Activated T-cell treated with anti-CD3 and anti-CD28 coated beads, Interleukin-2, amount 50 U/mL, for 4 hours (primary cell): ENCODE measurements at regions not wholly inside any gene's neighbourhood (a gene's known extent, or its start where the extent isn't known, plus 50 kb on each side); places are given as distances from the start of the nearest gene placed in this dataset.

Experiments used
- ATAC-seq, 2 donors: fragments of 200-7000 bp; cut with Tn5 transposase; one replicate each; pipeline ENCODE4 v1.10.0; 2021
- DNase-seq: peaks from one replicate; pipeline ENCODE4 v3.0.0-alpha.2; 2020
- H3K27me3 Mint-ChIP-seq: one replicate; pipeline ENCODE4 v1.8.0; 2021; ENCODE audit warnings: low read depth, mixed read lengths
- H3K36me3 Mint-ChIP-seq: one replicate; pipeline ENCODE4 v1.8.0; 2022; ENCODE audit warnings: mixed read lengths; ENCODE audit not compliant: insufficient read depth
- H3K4me1 Mint-ChIP-seq: one replicate; pipeline ENCODE4 v1.8.0; 2021; ENCODE audit warnings: low read depth, mixed read lengths
- H3K4me3 Mint-ChIP-seq: one replicate; pipeline ENCODE4 v1.8.0; 2021; ENCODE audit warnings: mild to moderate bottlenecking, moderate library complexity, mixed read lengths
- H3K9me3 Mint-ChIP-seq: one replicate; pipeline ENCODE4 v1.8.0; 2021; ENCODE audit warnings: mixed read lengths

- H3K36me3 Mint-ChIP-seq, result no peaks in the 10 kb centered on the region
- no peaks in the 10 kb centered on the region for H3K9me3 Mint-ChIP-seq
- H3K4me3 Mint-ChIP-seq, result no peak overlapping the region
- no peaks in the 10 kb centered on the region for H3K4me1 Mint-ChIP-seq
- H3K27me3 Mint-ChIP-seq, result no peaks in the 10 kb centered on the region
- ATAC-seq (no peak), DNase-seq (no peak)
Measured at GRCh38 chr2:14552818-14553217, 79.7 kb upstream of the LRATD1 start.

GRCh38 chr2:14554849-14555545, 77.5 kb upstream of the LRATD1 start:
- no peaks in the 10 kb centered on the region for H3K27me3 Mint-ChIP-seq
- no peak for ATAC-seq
- no peak overlapping the region for H3K4me3 Mint-ChIP-seq
- no peaks in the 10 kb centered on the region for H3K36me3 Mint-ChIP-seq
- no peaks in the 10 kb centered on the region for H3K4me1 Mint-ChIP-seq
- H3K9me3 Mint-ChIP-seq, result no peaks in the 10 kb centered on the region
- DNase-seq, result no peak

- no peaks in the 10 kb centered on the region for H3K9me3 Mint-ChIP-seq
- H3K4me3 Mint-ChIP-seq, result no peak overlapping the region
- ATAC-seq (no peak), DNase-seq (no peak)
- H3K4me1 Mint-ChIP-seq, result no peaks in the 10 kb centered on the region
- H3K36me3 Mint-ChIP-seq, result no peaks in the 10 kb centered on the region
- H3K27me3 Mint-ChIP-seq, result no peaks in the 10 kb centered on the region
Measured at GRCh38 chr2:14557111-14557510, 75.4 kb upstream of the LRATD1 start.

DNA sequence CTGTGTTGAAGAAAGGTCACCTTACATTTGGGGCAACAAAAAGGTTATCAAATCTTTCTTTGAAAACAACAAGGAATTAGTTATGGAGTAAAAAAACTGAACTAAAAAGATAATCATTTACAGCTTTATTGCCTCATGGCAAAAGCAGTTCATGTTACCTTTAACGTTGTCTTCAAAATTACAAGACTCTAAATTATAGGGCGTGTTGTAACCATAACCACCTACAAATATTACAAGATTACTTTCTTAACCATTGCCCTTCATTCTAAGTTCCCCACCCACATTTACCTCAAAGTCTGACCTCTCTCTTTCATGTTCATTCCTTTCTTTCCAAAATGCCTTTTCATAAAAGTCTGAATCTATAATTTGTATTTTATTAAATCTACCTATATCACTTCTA, 74.6 kb upstream of the LRATD1 start:
- Mint-ChIP-seq H3K4me3 (no peak overlapping the region), H3K27me3 (no peaks in the 10 kb centered on the region), H3K9me3 (no peaks in the 10 kb centered on the region), H3K4me1 (no peaks in the 10 kb centered on the region), H3K36me3 (no peaks in the 10 kb centered on the region)
- DNase-seq, result no peak
- ATAC-seq, result no peak

DNA sequence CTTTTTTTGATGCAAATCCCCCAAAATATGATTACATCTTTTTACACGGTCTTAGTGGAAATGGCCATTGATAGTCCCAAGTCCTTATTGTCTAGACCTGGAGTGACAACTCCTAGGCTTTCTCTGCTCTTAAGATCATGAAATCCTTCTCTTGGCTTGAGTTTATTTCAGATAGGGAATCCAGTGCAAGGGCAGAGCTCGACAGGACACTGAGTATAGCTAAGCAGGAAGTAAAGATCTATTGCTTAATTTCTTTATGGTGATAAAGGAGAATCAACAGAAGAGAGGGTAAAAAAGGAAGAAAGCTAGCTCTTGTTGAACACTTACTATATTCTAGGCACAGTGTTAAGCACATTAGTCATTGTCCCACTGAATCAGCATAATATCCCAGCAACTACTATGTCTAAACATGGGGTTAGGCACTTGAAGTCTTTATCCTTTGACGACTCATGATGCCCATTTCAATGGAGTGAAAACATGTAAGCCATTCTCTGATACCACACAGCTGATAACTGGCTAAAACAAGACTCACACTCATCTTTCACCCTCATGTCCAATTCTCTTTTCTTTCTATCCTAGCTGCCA, 74.1 kb upstream of the LRATD1 start:
- ATAC-seq (no peak), DNase-seq (no peak)
- Mint-ChIP-seq H3K27me3 (no peaks in the 10 kb centered on the region), H3K36me3 (no peaks in the 10 kb centered on the region), H3K4me1 (no peaks in the 10 kb centered on the region), H3K4me3 (no peak overlapping the region), H3K9me3 (no peaks in the 10 kb centered on the region)

GRCh38 chr2:14560716-14561115, 71.8 kb upstream of the LRATD1 start:
- Mint-ChIP-seq H3K27me3 (no peaks in the 10 kb centered on the region), H3K4me1 (no peaks in the 10 kb centered on the region), H3K9me3 (no peaks in the 10 kb centered on the region), H3K4me3 (no peak overlapping the region), H3K36me3 (no peaks in the 10 kb centered on the region)
- ATAC-seq (no peak), DNase-seq (no peak)

GRCh38 chr2:14563324-14563723, 69.2 kb upstream of the LRATD1 start:
- Mint-ChIP-seq H3K4me3 (no peak overlapping the region), H3K4me1 (no peaks in the 10 kb centered on the region), H3K27me3 (no peaks in the 10 kb centered on the region), H3K36me3 (no peaks in the 10 kb centered on the region), H3K9me3 (no peaks in the 10 kb centered on the region)
- DNase-seq (no peak), ATAC-seq (no peak)

GRCh38 chr2:14565666-14566065, 66.9 kb upstream of the LRATD1 start:
- ATAC-seq (no peak), DNase-seq (no peak)
- H3K27me3 Mint-ChIP-seq, result no peaks in the 10 kb centered on the region
- no peaks in the 10 kb centered on the region for H3K36me3 Mint-ChIP-seq
- H3K4me3 Mint-ChIP-seq, result no peak overlapping the region
- no peaks in the 10 kb centered on the region for H3K4me1 Mint-ChIP-seq
- H3K9me3 Mint-ChIP-seq, result no peaks in the 10 kb centered on the region

DNA sequence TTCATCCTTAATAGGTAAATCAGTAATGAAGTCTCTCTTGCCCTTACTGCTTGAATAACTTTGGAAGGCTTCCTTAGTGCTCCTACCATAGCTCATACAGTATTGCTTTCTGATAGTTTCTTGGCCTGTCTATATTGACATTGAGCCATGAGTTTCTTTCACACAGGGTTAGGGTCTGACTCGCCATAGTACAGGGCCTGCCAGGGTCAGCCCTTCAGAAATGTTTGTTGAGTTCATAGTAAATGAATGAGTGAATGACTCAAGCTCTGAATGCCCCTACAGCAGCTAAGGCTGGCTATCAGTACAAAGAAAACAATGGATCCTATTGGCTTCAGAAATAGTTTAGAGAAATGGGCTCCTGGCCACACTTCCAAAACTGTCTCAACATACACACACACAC, 65.0 kb upstream of the LRATD1 start:
- no peaks in the 10 kb centered on the region for H3K27me3 Mint-ChIP-seq
- no peaks in the 10 kb centered on the region for H3K9me3 Mint-ChIP-seq
- no peaks in the 10 kb centered on the region for H3K4me1 Mint-ChIP-seq
- no peaks in the 10 kb centered on the region for H3K36me3 Mint-ChIP-seq
- ATAC-seq (no peak), DNase-seq (no peak)
- no peak overlapping the region for H3K4me3 Mint-ChIP-seq

- H3K9me3 Mint-ChIP-seq, result no peaks in the 10 kb centered on the region
Measured at GRCh38 chr2:14569294-14569693, 63.2 kb upstream of the LRATD1 start.

DNA sequence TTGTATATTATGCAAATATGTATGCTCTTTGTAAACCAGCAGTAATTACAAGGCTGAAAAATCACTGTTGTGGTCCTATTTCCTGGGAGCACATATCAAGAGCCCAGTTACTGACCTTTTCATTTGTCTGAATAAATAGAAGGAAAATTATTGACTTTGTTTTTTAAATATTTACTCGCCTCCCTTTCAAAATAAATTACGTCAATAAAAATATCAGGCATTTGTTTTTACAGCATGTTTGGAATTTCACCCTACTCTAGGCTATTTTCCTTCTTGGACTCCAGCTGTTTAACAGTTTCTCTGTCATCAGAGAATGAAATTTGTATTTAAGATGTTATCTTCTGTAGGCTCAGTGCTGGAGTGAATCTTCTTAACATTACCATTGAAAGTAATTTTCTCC, 59.9 kb upstream of the LRATD1 start:
- Mint-ChIP-seq H3K36me3 (no peaks in the 10 kb centered on the region), H3K4me1 (no peaks in the 10 kb centered on the region), H3K27me3 (no peaks in the 10 kb centered on the region), H3K9me3 (no peaks in the 10 kb centered on the region), H3K4me3 (no peak overlapping the region)
- ATAC-seq (no peak), DNase-seq (no peak)

More at GRCh38 chr2:14569294-14569693, 63.2 kb upstream of the LRATD1 start:
- ATAC-seq (no peak), DNase-seq (no peak)
- no peaks in the 10 kb centered on the region for H3K36me3 Mint-ChIP-seq
- no peak overlapping the region for H3K4me3 Mint-ChIP-seq
- no peaks in the 10 kb centered on the region for H3K27me3 Mint-ChIP-seq
- no peaks in the 10 kb centered on the region for H3K4me1 Mint-ChIP-seq

DNA sequence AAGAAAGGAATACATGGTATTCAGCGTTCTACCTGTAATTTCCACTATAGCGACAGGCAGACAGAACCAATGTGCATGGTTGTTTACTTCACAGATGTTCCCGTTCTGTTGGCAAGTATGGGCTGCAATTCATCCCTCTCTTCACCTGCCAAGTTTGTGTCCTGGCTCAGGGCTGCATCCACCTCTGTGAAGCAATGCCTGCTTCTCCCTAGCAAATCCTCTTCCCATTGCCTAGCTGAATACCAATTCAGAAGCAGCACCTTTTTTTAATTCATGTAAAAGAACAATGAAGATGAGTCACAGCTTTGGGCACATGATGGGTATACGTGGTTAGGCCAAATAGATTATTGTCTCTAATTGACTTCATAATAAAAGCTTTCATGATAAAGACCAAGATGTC, 54.7 kb upstream of the LRATD1 start:
- no peak for ATAC-seq

More for the DNA sequence above, 54.7 kb upstream of the LRATD1 start:
- H3K4me1 Mint-ChIP-seq, result no peaks in the 10 kb centered on the region
- no peaks in the 10 kb centered on the region for H3K36me3 Mint-ChIP-seq
- no peaks in the 10 kb centered on the region for H3K9me3 Mint-ChIP-seq
- no peaks in the 10 kb centered on the region for H3K27me3 Mint-ChIP-seq
- H3K4me3 Mint-ChIP-seq, result no peak overlapping the region
- DNase-seq, result no peak
